SK-N-SH (cell line): ENCODE measurements at regions not wholly inside any gene's neighbourhood (a gene's known extent, or its start where the extent isn't known, plus 50 kb on each side); places are given as distances from the start of the nearest gene placed in this dataset.

Source experiments
- CTCF ChIA-PET: fragments of 300-600, 350-600 bp; formaldehyde crosslinking; extraction: SDS; loops from one replicate; lab custom pipeline; 2021; lab: Yijun Ruan, JAX
- POLR2A ChIA-PET: fragments of 350-600 bp; sonication (Branson Sonifier 250); formaldehyde crosslinking; extraction: SDS; loops from one replicate; lab custom pipeline; 2020; ENCODE audit warnings: antibody characterized with exemption, inconsistent platforms; lab: Yijun Ruan, JAX
- DNase-seq: peaks from one replicate; pipeline ENCODE4 v3.0.0; 2012
- H2AFZ ChIP-seq: fragments of 200-600 bp; sonication (generic); 2 replicates; pipeline ENCODE4 v1.8.1; 2016; ENCODE audit warnings: antibody characterized with exemption, mild to moderate bottlenecking, low read depth
- H3F3A ChIP-seq: fragments of 200-600 bp; sonication (generic); replicated peaks from 2 replicates; pipeline ENCODE3; 2016; ENCODE audit warnings: antibody characterized with exemption, mild to moderate bottlenecking; ENCODE audit not compliant: insufficient read depth
- H3K27ac ChIP-seq, 2 experiments: fragments of 200-500 bp in 1 of 2; fragments of 200-600 bp in 1 of 2; sonication (Bioruptor generic) in 1 of 2; sonication (generic), shearing (Covaris generic) in 1 of 2; 2 replicates each; pipeline versions ENCODE4 v1.5.1 to v1.6.1; 2014 to 2016; ENCODE audit warnings: low read depth in 2 of 2, inconsistent platforms in 1 of 2, low read length in 1 of 2, mild to moderate bottlenecking in 1 of 2, mixed read lengths in 1 of 2
- H3K27me3 ChIP-seq: fragments of 200-600 bp; sonication (generic), shearing (Covaris generic); 2 replicates; pipeline ENCODE4 v1.6.1; 2016; ENCODE audit warnings: mixed run types; ENCODE audit not compliant: insufficient read depth
- H3K36me3 ChIP-seq, 2 experiments: fragments of 200-500 bp in 1 of 2; fragments of 200-600 bp in 1 of 2; sonication (Bioruptor generic) in 1 of 2; sonication (generic) in 1 of 2; replicated peaks in 1 of 2; 2 replicates each; pipeline versions ENCODE3 to v1.5.1; 2014 to 2016; ENCODE audit warnings: low read length in 1 of 2, mild to moderate bottlenecking in 1 of 2; ENCODE audit not compliant: insufficient read depth in 2 of 2, control insufficient read depth in 1 of 2
- H3K4me1 ChIP-seq, 2 experiments: fragments of 200-500 bp in 1 of 2; fragments of 200-600 bp in 1 of 2; sonication (Bioruptor generic) in 1 of 2; sonication (generic), shearing (Covaris generic) in 1 of 2; 2 replicates each; pipeline versions ENCODE4 v1.5.1 to v1.6.1; 2014 to 2016; ENCODE audit warnings: low read depth in 1 of 2, low read length in 1 of 2, mixed run types in 1 of 2; ENCODE audit not compliant: insufficient read depth in 2 of 2, control insufficient read depth in 1 of 2
- H3K4me2 ChIP-seq: fragments of 200-600 bp; sonication (generic), shearing (Covaris generic); 2 replicates; pipeline ENCODE4 v1.6.1; 2017; ENCODE audit warnings: mixed run types
- H3K4me3 ChIP-seq, 2 experiments: fragments of 200-500 bp in 1 of 2; fragments of 200-600 bp in 1 of 2; sonication (Bioruptor generic) in 1 of 2; sonication (generic), shearing (Covaris generic) in 1 of 2; 2 replicates each; pipeline versions ENCODE4 v1.5.1 to v1.8.1; 2014 to 2016; ENCODE audit warnings: low read depth in 2 of 2, inconsistent platforms in 1 of 2, low read length in 1 of 2, mild to moderate bottlenecking in 1 of 2, mixed read lengths in 1 of 2, moderate library complexity in 1 of 2
- H3K79me2 ChIP-seq: fragments of 200-600 bp; sonication (generic); 2 replicates; pipeline ENCODE4 v1.8.1; 2017; ENCODE audit warnings: mild to moderate bottlenecking; ENCODE audit not compliant: insufficient read depth
- H3K9ac ChIP-seq: fragments of 200-600 bp; sonication (generic); 2 replicates; pipeline ENCODE4 v1.6.1; 2017; ENCODE audit warnings: mixed run types
- H3K9me2 ChIP-seq: fragments of 200-600 bp; sonication (generic); 2 replicates; pipeline ENCODE4 v1.6.1; 2017; ENCODE audit warnings: mixed run types
- H3K9me3 ChIP-seq: fragments of 200-600 bp; sonication (generic); 2 replicates; pipeline ENCODE4 v1.6.1; 2017; ENCODE audit warnings: mixed run types, mild to moderate bottlenecking, moderate library complexity
- H4K20me1 ChIP-seq: fragments of 200-600 bp; sonication (generic); 2 replicates; pipeline ENCODE4 v1.6.1; 2017; ENCODE audit warnings: mild to moderate bottlenecking, mixed run types; ENCODE audit not compliant: insufficient read depth
- CTCF ChIP-seq: fragments of 200-600 bp; sonication (generic); IDR thresholded peaks from 2 replicates; pipeline ENCODE4 v1.6.1; 2017; ENCODE audit warnings: antibody characterized with exemption, mild to moderate bottlenecking, moderate library complexity
- ELF1 ChIP-seq: IDR thresholded peaks from 2 replicates; pipeline ENCODE4 v1.4.0; 2012
- EZH2phosphoT487 ChIP-seq: fragments of 200-600 bp; sonication (generic); IDR thresholded peaks from 2 replicates; pipeline ENCODE4 v1.6.1; 2017; ENCODE audit warnings: low read depth, mixed run types, mild to moderate bottlenecking, antibody characterized with exemption, moderate library complexity, borderline replicate concordance
- FOSL2 ChIP-seq: IDR thresholded peaks from 2 replicates; pipeline ENCODE4 v1.4.0; 2012; ENCODE audit warnings: low read depth, mild to moderate bottlenecking, moderate library complexity, borderline replicate concordance
- FOXJ3 ChIP-seq: sonication (generic); formaldehyde crosslinking; IDR thresholded peaks from 2 replicates; pipeline ENCODE4 v1.5.1; 2020; ENCODE audit warnings: mild to moderate bottlenecking, missing genetic modification reagents
- IRF3 ChIP-seq: fragments of 150-350 bp; IDR thresholded peaks from 2 replicates; pipeline ENCODE4 v1.6.1; 2016; ENCODE audit warnings: mild to moderate bottlenecking, low read depth, low read length
- MAX ChIP-seq: IDR thresholded peaks from 2 replicates; pipeline ENCODE4 v1.4.0; 2012; ENCODE audit warnings: low read depth
- NFIC ChIP-seq: IDR thresholded peaks from 2 replicates; pipeline ENCODE4 v1.4.0; 2012; ENCODE audit warnings: borderline replicate concordance
- NRF1 ChIP-seq: IDR thresholded peaks from 2 replicates; pipeline ENCODE4 v1.6.1; 2012; ENCODE audit warnings: low read depth, mild to moderate bottlenecking, low read length
- PBX3 ChIP-seq: IDR thresholded peaks from 2 replicates; pipeline ENCODE4; 2012
- RFX5 ChIP-seq: IDR thresholded peaks from 2 replicates; pipeline ENCODE4 v1.6.1; 2012; ENCODE audit warnings: mild to moderate bottlenecking, improper control_type of control experiment, low read length
- TAF1 ChIP-seq: IDR thresholded peaks from 2 replicates; pipeline ENCODE4 v1.6.1; 2012; ENCODE audit warnings: low read depth, mild to moderate bottlenecking, low read length, moderate library complexity, borderline replicate concordance
- TCF12 ChIP-seq: IDR thresholded peaks from 2 replicates; pipeline ENCODE4 v1.4.0; 2012
- USF2 ChIP-seq: fragments of 150-350 bp; IDR thresholded peaks from 2 replicates; pipeline ENCODE4 v1.6.1; 2017; ENCODE audit warnings: antibody characterized with exemption, low read length, low read depth, borderline replicate concordance
- YY1 ChIP-seq: IDR thresholded peaks from 2 replicates; pipeline ENCODE4 v1.4.0; 2012; ENCODE audit warnings: low read depth, mild to moderate bottlenecking
- WGBS: methylation state at CpG from one replicate; pipeline ENCODE4 v1.1.6; 2017; ENCODE audit warnings: low lambda C conversion rate; 5-methylcytosine and 5-hydroxymethylcytosine counted together

- TF ChIP-seq IRF3, result no peak
Observed at GRCh38 chr5:87137283-87137682, 130.4 kb upstream of the RASA1 start (continued).

- H3K36me3 ChIP-seq, result no peaks in the 10 kb centered on the region
- H3K9me3 ChIP-seq, result no peaks in the 10 kb centered on the region
- H2AFZ ChIP-seq, result peak overlapping the region; percentile 67
- no peak; the same call in 1 of the 2 replicates for TF ChIP-seq NFIC
- TF ChIP-seq CTCF, result no peak
- 0 out of 2 replicates have a peak, but pooled peaks have one; percentile 33 for TF ChIP-seq MAX
- peak; percentile 22; the same call in 1 of the 2 replicates for TF ChIP-seq PBX3
- no peak for TF ChIP-seq ELF1
- peak; percentile 3; the same call in 1 of the 2 replicates for TF ChIP-seq FOSL2
- TF ChIP-seq TCF12, result peak; percentile 54; the same call in 1 of the 2 replicates
- no peak for TF ChIP-seq YY1
- TF ChIP-seq RFX5, result no peak
- peak overlapping the region; percentile 60 to 71; a peak in 3 of 4 replicates for H3K27ac ChIP-seq
- no peaks in the 10 kb centered on the region for H3K27me3 ChIP-seq
- peaks cover 7% of the 10 kb centered on the region for H3F3A ChIP-seq
- CTCF ChIA-PET, result interaction anchor here (1.0 kb wide), 1 partner anchor 12 kb away, joined by 3 read pairs; no protein-coding TSS in a partner anchor
- no peaks in the 10 kb centered on the region for H4K20me1 ChIP-seq
- POLR2A ChIA-PET, result no interaction called here
- no peaks in the 10 kb centered on the region for H3K9me2 ChIP-seq
- WGBS, result 13% methylated on average over 2 of the region's 2 CpGs
- H3K4me3 ChIP-seq, result no peak overlapping the region; a peak in 1 of 4 replicates
- H3K4me1 ChIP-seq, result peaks cover 0 to 15% of the 10 kb centered on the region in 2 experiments; a peak in 2 of 4 replicates
- DNase-seq, result no peak
- peak overlapping the region; percentile 21; the same call in 1 of the 2 replicates for H3K9ac ChIP-seq
- H3K79me2 ChIP-seq, result no peaks in the 10 kb centered on the region
- H3K4me2 ChIP-seq, result 0 out of 2 replicates have a peak overlapping the region, but pooled peaks have one; percentile 15
Observed at GRCh38 chr5:87138091-87138805, 129.4 kb upstream of the RASA1 start.

- Histone ChIP-seq H3K27me3 (no peaks in the 10 kb centered on the region), H3K9me3 (no peaks in the 10 kb centered on the region), H3K9ac (no peak overlapping the region), H3K4me1 (peaks cover 0 to 15% of the 10 kb centered on the region in 2 experiments; a peak in 2 of 4 replicates), H2AFZ (no peak overlapping the region), H3F3A (peaks cover 7% of the 10 kb centered on the region), H3K27ac (no peak overlapping the region), H3K4me2 (no peak overlapping the region), H3K4me3 (no peak overlapping the region), H4K20me1 (no peaks in the 10 kb centered on the region), H3K79me2 (no peaks in the 10 kb centered on the region), H3K9me2 (no peaks in the 10 kb centered on the region), H3K36me3 (no peaks in the 10 kb centered on the region)
- no peak for DNase-seq
- CTCF ChIA-PET, result interaction anchor here (0.6 kb wide), 1 partner anchor 877 kb away, joined by 3 read pairs; no protein-coding TSS in a partner anchor
- POLR2A ChIA-PET, result no interaction called here
- TF ChIP-seq TAF1 (no peak), NRF1 (no peak), EZH2phosphoT487 (no peak), CTCF (no peak), USF2 (no peak), IRF3 (no peak), FOXJ3 (CRISPR knock-in tag) (no peak)
Observed at GRCh38 chr5:87139795-87140194, 127.9 kb upstream of the RASA1 start.
